ENCODE measurements at regions not wholly inside any gene's neighbourhood (a gene's known extent, or its start where the extent isn't known, plus 50 kb on each side); places are given as distances from the start of the nearest gene placed in this dataset.
"Not testable (repeated sequence)": the region's sequence is repeated elsewhere in the genome, so short reads cannot be mapped to it uniquely, and the experiment has no call there.

GRCh38 chr1:145488193-145488933, 63.0 kb upstream of the NBPF20 start:
- TF ChIP-seq CTCF (IDR thresholded peaks at IDR 0.05); ZNF512 (CRISPR knock-in tag; IDR thresholded peaks at IDR 0.05; ENCODE audit: borderline replicate concordance); AR (CRISPR knock-in tag; IDR thresholded peaks at IDR 0.05); NR2C2 (CRISPR knock-in tag; IDR thresholded peaks at IDR 0.05); ZNF423 (CRISPR knock-in tag; IDR thresholded peaks at IDR 0.05); TEAD4 (CRISPR knock-in tag; IDR thresholded peaks at IDR 0.05): not testable (repeated sequence)

All from WTC11 (cell line).